HG03354 (cell line): ENCODE measurements at regions not wholly inside any gene's neighbourhood (a gene's known extent, or its start where the extent isn't known, plus 50 kb on each side); places are given as distances from the start of the nearest gene placed in this dataset.
"Not testable (repeated sequence)": the region's sequence is repeated elsewhere in the genome, so short reads cannot be mapped to it uniquely, and the experiment has no call there.

ENCODE experiments used
- ATAC-seq: cut with Tn5 transposase; IDR thresholded peaks from one replicate; pipeline ENCODE4 v1.9.1; 2021; ENCODE audit warnings: mild to moderate bottlenecking; ENCODE audit not compliant: unreplicated experiment, poor library complexity, severe bottlenecking

- no peak for ATAC-seq
These were observed 535.5 kb downstream of the GPAM start for GRCh38 chr10:111648046-111648445.

GRCh38 chr10:111649080-111649479, 534.5 kb downstream of the GPAM start:
- not testable (repeated sequence) for ATAC-seq

DNA sequence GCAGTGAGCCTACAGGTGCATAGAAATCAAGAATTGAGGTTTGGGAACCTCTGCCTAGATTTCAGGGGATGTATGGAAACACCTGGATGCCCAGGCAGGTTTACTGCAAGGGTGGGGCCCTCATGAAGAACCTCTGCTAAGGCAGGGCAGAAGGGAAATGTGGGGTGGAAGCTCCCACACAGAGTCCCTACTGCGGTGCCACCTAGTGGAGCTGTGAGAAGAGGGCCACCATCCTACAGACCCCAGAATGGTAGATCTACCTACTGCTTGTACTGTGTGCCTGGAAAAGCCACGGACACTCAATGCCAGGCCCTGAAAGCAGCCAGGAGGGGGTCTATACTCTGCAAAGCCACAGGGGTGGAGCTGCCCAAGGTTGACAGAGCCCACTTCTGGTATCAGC, 533.5 kb downstream of the GPAM start:
- no peak for ATAC-seq

GRCh38 chr10:111656066-111656465, 527.5 kb downstream of the GPAM start:
- ATAC-seq, result no peak

GRCh38 chr10:111677759-111678158, 505.8 kb downstream of the GPAM start:
- no peak for ATAC-seq

- no peak for ATAC-seq
These were observed 496.8 kb downstream of the GPAM start for GRCh38 chr10:111686796-111687195.

GRCh38 chr10:111698711-111699110, 484.9 kb downstream of the GPAM start:
- no peak for ATAC-seq

GRCh38 chr10:111703986-111704385, 479.6 kb downstream of the GPAM start:
- no peak for ATAC-seq

- no peak for ATAC-seq
These were observed 478.5 kb downstream of the GPAM start for GRCh38 chr10:111705021-111705420.

DNA sequence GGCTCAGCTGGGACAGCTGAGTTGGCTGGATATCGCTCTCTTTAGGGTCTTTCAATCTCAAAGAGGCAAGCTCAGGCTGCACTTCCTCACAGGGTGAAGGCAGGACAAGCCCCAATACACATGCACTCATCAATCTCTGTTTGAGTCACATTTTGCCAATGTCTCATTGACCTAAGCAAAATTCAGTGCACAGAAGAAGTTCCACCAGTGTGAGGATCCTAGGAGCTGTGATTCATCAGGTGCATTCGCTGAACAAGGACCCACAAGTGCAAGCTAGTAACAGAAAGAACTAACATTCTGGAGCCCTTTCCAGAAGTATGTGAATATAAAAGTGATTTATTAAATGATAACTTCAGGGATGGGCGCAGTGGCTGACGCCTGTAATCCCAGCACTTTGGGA, 477.2 kb downstream of the GPAM start:
- no peak for ATAC-seq

- no peak for ATAC-seq
These were observed 476.5 kb downstream of the GPAM start for GRCh38 chr10:111707076-111707475.

DNA sequence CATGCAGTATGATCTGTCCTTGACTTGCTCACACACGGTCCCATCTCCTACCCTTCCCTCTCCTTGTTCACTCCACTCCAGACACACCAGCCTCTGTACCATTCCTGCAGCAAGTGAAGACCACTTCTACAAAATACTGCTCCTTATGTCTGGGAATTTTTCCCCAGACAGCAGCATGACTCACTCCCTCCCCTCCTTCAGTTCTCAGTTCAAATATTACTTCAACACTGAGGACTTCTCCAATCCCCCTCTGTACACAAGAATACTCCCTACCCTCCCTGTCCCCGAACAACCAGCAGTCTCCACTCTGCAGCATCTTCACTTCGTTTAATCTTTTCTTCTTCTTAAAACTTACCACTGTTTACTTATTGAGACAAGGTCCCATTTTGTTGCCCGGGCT, 474.0 kb downstream of the GPAM start:
- ATAC-seq, result no peak

DNA sequence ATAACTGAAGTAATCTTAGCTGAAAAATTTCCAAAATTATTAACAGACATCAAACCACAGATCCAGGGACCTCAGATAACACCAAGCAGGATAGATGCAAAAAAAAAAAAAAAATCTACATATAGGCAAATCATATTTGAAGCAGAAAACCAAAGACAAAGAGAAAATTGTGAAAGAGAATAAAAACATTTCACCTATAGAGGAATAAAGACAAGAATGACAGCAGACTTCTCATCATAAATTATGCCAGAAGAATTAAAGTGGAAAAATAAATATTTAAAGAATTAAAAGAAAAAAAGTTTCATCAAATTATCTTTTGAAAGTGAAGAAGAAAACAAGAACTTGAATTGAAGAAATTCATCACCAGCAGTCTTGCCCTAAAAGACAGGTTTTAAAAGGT, 467.5 kb downstream of the GPAM start:
- ATAC-seq, result no peak

GRCh38 chr10:111724121-111724520, 459.4 kb downstream of the GPAM start:
- ATAC-seq, result no peak

- no peak for ATAC-seq
These were observed 458.5 kb downstream of the GPAM start for GRCh38 chr10:111725050-111725449.

- no peak for ATAC-seq
These were observed 451.3 kb downstream of the GPAM start for GRCh38 chr10:111732166-111732785.

DNA sequence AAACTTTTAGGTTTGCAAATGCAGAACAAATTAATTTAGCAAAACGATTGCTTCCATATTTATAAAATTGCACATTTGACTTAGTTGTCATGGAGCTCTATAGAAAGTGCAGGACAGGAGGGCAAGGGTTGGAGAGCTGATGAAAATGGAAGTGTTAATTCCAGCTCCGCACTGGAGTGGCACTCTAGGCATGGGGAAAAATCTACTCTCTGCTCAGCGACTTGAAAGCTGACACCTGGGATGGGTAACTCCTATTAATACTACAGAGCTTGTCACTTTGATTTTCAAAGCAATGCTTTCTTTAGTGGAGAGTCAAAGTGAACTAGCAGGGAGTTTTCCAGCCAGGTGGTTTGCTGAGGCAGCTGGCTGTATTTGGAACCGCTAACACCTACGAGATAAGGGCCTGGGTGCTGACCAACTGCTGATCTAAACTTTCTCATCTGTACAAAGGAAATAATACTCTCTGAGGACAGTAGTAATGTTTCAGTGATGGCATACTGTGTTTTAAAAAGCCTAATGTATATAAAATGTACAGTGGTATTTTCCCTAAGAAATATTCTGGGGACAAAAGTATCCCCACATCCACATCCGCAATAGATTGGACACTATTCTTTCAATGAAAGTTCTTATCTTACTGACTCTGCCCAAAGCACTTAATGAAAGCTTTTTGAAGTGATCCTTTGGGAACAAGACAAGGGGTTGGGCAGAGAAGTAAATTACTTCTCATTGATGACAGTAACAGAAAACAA, 444.3 kb downstream of the GPAM start:
- ATAC-seq, result no peak

- no peak for ATAC-seq
These were observed 443.8 kb downstream of the GPAM start for GRCh38 chr10:111739874-111740139.

GRCh38 chr10:111745982-111746381, 437.6 kb downstream of the GPAM start:
- no peak for ATAC-seq

DNA sequence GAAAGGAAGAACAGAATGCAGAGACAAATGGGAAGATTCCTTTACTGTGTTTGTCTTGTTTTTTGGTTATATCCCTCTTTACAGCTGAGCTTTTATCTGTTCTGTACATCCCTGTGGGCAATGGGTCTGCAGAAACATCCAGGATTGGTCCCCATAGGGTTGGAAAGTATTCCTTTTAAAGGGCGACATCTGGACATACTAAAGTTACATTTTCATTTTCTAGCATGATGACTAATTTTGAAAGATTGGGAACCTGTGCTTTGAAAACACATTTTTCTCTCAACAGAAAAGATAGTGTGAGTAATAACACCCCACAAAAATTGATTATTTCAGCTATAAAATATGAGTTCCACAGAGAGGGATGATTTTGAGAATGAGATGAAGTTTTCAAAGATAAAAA, 435.8 kb downstream of the GPAM start:
- ATAC-seq, result no peak

DNA sequence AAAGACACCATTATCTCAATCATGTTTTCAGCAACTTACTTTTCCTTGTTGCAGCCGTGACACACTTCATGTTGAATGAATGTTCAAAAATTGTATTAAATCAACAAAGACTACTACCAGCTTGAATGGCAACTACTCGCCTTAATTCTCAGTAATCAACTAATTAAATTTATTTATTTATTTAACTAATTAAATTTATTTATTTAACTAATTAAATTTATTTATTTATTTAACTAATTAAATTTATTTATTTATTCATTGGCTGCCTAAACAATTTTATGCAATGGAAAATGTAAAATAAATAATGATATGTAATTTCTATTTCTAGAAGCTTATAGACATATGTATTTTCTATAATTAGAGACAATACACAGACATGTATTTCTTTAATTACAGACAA, 435.4 kb downstream of the GPAM start:
- no peak for ATAC-seq
